ENCODE measurements at regions not wholly inside any gene's neighbourhood (a gene's known extent, or its start where the extent isn't known, plus 50 kb on each side); places are given as distances from the start of the nearest gene placed in this dataset.

GRCh38 chr5:1997640-1998347 is 115.1 kb upstream of the IRX4 start:
- no peak for TF ChIP-seq POLR2A (IDR thresholded peaks at IDR 0.05; ENCODE audit: low read length)
- no peak for TF ChIP-seq GATA1 (IDR thresholded peaks at IDR 0.05; ENCODE audit: low read depth, low read length)
